COLO668 (cell line): ENCODE measurements at regions not wholly inside any gene's neighbourhood (a gene's known extent, or its start where the extent isn't known, plus 50 kb on each side); places are given as distances from the start of the nearest gene placed in this dataset.

Experiments used
- DNase-seq: peaks from one replicate; lab custom pipeline; 2025; ENCODE audit not compliant: unreplicated experiment; lab: John Stamatoyannopoulos, UW

DNA sequence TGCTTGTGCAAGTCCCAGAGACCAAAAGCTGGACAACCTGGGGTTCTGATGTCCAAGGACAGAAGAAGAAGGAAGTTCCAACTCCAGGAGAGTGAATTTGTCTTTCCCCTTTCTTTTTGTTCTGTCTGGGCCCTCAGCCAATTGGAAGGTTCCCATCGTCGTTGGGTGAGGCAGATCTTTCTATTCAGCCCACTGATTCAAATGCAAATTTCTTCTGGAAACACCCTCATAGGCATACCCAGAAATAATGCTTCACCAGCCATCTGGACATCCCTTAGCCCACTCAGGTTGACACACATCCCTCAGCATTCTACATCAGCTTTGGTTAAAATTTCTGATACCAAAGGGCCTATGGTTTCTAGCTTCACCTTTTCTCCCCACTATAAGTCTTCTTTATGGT lies 156.5 kb downstream of the SP3 start:
- DNase-seq = no peak

DNA sequence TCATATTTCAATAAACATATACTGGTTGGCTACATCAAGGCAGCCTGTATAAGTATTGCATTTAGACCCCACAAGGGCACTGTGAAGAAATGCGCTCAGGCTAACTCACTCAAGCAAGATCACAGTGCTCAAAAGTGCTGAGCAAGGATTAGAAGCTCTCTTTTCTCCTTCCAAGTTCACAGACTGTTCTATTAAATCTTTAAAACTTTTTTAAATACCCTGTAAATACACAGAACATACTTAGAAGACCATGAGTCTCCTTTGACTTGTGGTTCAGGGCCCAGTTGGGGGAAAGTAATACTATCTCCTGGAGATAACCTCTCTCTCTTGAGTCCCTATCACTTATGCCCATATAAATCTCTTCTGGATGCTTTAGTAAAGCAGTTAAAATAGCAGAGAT lies 152.9 kb downstream of the SP3 start:
- DNase-seq = no peak

DNA sequence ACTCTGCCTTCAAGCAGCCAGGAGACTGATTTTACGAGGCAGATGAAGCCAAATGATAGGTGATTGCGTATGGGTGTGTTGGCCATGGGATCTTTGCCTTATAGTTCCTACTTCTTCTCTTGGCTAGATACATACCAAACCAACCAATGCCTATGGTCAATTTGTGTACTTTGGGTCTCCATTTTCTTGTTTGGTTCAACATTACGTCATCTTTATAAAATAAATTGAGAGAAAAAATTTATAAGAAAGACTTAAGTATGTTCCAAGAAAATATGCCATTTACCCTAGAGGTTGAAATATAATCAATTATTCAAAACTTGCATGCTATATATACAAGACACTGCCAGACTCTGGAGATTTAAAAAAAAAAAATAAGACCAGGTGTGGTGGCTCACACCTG lies 150.9 kb downstream of the SP3 start:
- no peak for DNase-seq

DNA sequence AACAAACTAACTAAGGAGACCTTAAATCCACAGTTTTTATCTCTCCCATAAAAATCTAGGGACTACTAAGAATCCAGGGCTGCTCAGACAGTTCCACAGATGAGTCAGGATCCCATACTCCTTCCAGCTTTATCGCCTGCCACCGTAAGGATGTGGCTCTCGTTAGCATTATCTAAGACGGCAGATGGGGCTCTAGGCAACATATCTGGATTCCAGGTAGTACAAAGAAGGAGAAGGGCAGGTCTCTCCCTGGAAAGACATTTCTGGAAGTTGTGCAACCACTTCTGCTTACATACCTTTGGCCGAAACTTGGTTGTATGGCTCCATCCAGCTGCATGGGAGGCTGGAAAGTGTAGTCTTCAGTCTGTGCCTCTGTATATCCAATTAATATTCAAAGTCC lies 149.4 kb downstream of the SP3 start:
- DNase-seq = no peak

DNA sequence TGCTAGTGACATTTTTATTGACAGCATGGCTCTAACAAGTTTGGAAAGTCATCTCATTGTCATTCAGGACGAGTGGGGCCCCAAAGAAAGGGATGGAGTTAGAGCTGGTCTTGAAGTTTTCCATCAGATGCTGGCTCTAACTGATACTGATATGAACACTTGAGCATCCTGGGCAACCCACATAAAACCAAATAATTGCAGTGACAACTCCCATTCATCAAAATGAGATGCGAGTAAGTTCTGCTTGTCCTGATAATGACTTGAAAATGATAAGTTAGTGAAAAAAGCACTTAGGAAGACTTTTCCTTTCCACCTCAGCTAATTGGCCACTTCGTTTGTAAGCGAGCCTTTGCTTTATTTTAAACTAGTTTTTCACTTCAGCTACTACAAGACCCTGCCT lies 147.6 kb downstream of the SP3 start:
- DNase-seq = no peak

DNA sequence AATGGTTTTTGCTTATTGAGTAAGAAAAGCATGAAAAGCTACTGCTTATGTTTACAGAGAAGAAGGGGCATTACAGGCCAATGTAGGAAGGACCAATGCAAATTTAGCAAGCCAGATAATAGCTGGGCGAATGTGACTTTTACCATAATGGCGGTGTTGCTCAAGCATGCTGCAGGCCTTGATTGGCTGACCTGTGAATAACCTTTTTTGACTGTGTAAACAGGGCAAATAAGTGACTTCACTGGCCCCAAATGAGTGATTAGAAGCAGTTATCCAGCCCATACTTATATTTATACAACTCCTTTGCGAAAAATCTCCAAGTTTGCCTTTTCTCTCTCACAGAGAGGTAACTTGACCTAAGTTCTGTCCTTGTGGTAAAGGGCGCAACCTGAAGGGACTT lies 146.9 kb downstream of the SP3 start:
- DNase-seq = no peak

DNA sequence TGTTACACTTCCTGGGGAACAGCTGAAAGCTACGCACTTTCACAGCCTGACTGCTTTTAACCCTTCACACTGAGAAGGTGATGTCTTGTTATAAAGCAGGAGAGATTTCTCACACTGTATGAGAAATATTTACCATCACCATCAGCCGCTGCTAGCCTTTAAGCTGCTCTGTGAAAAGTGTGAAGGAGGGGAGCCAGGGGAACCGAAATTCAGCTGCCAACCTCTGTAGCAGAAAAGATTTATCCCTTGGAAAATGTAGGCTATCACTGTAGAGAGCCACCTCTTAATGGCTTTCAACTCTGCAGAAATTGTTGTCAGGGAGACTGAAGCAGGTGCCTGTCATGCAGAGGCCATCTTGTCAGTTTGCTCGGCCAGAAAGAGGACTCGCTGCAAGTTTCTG lies 145.3 kb downstream of the SP3 start:
- no peak for DNase-seq

DNA sequence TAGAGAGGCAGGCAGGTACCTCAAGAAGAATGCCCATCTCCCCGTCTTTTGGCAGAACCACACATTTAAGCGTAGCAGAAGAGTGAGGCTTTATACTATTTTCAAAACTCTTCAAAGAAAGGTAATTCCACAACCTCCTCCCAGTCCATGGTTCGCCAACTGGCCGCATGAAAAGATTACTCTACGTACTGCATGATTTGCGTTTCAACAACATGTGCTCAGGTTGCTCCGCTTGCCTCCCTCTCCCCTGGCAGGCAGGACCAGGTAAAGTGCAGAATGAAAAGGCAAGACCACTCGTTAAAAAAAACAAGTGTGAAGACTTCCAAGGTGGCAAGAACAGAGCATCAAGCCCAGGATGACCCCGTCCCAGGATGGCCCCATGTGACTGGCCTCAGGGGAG lies 143.7 kb downstream of the SP3 start:
- no peak for DNase-seq

DNA sequence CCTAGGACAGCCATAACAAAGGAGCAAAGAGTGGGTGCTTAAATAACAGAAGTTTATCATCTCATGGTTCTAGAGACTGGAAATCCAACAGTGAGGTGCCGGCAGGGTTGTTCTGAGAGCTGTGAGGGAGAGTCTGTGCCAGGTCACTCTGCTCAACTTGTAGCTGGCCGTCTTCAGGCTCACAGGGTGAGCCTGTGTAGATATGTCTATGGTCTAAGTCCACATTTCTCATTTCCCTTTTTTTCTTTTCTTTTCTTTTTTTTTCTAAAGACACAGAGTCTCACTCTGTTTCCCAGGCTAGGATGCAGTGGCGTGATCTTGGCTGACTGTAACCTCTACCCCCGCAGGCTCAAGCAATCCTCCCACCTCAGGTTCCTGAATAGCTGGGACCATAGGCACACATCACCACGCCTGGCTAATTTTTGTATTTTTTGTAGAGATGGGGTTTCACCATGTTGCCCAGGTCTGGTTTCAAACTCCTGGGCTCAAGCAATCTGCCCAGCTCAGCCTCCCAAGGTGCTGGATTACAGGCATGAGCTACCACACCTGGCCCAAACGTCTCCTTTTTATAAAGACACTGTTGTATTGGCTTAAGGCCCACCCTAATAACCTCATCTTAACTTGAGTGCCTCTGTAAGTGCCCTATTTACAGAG lies 142.2 kb downstream of the SP3 start:
- no peak for DNase-seq

DNA sequence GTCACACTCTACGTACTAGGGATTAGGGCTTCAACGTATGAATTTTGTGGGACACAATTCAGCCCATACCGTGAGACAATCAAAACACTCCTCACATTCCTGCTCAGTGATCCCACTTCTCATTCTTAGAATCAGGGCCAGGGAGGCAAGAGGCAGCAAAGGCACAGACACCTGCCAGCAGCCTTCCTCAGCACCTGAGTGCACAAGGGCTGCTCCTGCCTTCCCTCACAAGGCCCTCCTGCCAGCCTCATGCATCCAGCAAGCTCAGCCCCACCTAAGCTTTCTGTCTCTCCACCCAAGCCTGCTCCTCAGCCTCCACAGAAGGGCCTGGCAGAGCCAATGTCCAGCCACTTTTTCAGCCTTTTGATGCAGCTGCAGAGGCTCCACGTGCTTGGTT lies 141.6 kb downstream of the SP3 start:
- no peak for DNase-seq

DNA sequence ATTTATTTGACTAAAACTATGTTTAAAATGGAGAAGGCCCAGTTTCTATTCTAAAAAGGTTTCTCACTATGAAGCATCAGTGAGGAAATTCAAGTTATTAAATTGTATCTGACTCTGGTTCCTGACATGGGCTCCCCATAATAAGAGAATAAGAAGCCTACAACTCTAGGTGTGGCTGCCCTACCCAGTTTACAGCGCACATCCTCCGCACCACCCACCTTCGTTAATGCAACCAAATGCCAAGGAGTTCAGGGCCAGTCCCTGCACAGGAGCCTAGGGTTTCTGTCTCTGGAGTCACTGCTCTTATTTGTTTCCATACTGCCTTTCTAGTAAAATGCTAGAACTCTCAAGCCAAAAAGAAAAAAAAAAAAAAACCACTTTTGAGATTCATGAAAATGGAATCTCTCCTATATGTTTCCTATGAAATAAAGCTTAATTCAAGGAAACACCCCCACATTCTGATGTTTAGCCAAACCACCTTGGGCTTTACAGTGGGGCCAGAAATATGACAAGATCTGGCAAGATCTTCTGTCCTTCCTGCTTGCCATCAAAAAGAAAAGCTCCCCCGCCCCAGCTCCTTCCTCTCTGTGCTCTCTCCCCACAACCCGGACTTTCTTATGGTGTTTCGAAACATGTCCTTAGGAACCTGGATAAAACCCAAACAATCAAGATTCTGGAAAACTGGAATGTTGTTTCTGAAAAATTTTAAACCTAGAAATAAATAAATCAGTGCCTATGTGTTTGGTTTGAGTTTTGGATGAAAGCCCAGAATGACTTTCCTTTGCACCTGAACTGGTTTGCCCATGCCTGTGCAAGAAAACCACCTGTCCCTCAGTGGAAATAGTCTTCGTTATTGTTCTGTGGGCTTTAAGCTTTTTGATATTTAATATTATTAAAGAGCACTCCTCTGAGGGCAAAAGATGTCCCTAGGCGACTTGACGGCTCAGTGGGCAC lies 136.7 kb downstream of the SP3 start:
- no peak for DNase-seq

DNA sequence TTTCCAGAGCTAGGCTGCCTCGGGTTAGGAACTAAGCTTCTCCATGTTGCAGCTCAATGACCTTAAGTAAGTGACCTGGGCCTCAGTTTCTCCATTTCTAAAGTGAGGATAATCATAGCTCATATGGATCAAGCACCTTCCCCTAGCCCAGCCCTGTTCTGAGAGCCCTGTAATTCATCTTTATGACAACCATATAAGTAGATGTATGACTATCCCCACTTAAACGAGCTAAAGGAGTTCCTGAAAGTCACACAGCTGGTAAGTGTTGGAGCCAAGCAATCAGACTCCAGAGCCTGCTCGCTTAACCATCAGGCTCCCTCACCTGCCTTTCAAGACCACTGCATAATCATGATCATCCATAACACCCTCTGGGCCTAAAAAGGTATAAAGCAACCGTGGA lies 135.4 kb downstream of the SP3 start:
- DNase-seq = no peak

DNA sequence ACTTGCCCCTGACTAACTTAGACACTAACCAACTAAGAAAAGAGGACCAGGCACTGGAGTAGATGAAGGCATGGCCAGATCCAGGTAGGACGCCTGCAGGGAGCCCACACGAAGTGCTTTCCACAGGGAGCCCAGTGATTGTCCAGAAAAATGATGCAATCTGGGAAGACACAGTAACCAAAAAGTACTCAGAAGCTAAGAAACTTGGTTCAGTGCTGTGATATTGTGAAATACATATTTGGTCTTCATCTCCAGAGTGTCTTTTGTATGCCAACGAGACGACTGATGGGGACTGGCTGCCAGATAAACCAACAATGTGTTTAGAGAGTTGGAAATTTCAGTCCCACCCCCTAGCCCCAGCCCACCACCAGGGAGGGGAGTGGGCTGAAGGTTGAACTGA lies 135.0 kb downstream of the SP3 start:
- DNase-seq = no peak

DNA sequence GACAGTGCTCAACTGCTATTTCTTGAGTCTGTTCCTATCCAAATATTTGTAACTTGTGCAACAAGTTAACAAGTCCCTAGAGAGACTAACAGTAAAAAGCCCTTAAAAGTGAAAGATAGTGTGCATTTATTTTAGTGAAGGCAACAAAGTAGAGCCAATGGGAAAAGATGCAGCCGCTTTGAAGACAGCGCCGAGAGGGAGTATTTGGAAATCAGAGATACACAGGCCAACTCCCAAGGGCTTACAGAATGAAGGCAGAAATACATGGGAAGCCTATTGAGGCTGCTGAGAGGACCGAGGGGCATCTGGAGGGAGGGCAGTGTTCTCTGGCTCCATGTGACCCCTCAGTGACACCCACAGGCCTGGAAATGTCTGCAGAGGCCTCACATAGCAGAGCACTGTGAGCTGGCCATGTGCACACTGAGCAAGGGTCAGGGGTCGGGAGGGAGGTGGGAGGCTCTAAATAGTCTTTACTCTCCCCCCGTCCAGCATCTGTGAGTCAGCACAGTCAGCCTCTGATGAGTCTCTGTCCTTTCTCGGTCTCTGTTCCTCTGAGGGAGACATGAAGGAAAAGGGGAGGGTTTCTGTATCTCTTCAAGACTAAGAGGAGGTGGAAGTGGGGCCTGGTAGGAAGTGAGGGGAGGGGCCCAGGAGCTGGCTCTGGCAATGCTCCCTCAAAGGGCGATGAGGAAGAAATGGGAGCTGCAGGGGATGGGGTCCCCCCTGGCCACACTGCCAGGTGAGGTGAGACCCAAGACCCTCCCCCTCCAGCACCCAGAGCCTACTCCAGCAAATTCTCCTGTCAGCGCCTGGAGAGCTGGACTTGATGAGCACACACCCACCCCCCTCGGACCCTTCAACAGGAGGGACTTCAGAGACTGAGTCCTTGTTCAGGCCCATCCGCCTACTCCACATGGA lies 133.6 kb downstream of the SP3 start:
- DNase-seq = no peak

DNA sequence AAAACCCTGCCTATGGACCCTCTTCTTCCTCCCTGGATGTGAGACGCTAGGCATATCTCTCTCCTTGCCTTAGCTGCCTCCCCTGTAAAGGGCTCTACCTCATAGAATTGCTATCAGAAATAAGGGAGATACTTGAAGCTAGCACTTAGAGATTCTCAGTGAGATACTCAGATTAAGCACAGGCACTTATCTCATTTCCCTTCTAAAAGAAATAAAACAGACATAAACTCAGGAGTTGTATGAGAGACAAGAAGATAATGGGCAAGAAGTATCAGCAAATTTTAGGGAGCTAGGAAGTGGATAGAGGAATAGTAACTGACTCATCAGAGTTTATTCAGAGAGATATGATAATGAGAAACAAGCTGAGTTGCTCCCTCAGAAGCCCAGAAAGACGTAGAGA lies 131.0 kb downstream of the SP3 start:
- DNase-seq = no peak

DNA sequence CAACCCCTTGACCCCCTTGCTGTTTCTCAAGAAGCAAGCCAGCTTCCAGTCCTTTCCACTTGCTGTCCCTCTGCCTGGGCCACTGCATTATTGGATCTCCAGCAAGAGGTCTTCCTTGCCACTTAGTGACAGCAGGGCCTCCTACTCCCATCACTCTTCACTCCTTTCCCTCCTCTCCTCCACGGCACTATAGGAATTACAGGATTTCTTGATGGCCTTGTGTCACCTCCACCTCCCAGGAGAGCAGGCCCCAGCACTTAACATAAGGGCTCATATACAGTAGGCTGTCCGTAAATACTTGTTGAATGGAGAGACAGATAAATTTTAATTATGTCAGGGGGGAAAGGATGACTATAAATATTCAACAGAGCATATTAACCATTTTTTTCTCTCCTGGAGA lies 129.4 kb downstream of the SP3 start:
- no peak for DNase-seq

DNA sequence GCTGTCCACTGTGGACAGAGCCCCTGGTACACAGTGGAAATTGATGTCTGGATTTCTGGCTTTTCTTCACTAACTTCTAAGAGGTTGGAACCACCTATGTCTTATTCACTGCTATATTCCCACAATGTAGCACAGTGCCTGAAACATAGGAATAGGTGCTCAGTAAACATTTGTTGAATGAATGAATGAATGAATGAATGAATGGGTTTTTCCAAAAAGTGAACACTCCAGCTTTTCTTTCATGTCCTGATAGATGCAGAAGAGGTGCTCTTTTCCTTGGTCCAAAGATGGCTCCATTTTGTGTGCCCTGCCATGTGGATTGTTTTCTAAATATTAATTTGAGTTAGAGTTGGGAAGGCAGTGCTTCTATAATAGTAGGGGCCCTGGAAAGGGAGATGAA lies 124.1 kb downstream of the SP3 start:
- DNase-seq = no peak

DNA sequence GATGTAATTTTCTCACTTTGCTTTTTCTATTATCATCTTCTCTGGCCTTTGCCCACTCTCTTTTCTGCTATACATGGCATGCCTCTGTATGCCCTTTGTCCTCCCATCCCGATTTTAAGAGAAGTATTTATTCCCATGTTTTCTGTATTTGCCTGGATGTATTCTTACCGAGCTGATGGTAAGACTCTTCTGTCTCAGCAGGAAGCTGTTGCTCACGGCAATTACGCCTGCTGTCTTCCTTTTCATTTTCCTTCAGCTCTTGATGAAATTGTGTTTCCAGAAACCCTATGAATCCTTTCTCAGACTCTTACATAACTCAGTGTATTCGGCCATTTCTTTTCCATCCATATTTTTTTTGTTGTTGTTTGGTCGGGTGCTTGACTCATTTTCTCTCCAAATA lies 121.6 kb downstream of the SP3 start:
- DNase-seq = no peak

DNA sequence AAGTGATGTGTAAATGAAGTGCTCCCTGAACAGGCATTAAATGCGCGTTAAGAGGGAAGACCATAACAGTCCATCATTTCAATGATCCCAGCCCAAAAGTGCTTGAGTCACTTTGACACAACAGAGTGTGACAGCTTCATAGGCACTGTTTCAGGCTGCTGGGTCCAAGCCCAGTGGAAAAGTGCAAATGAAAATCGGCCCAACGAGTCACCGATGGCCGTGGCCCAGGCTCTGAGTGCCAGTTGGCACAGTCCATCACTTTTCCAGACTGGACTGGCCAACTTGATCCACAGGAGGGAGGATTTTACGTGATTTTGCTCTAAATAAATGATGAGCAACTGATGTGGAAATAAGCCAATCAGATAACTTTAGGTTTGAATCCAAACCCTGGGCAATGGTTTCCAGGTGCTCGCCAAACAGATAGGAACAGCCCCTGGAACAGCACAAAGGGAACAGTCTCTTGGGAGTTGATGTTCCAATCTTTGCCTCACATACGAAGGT lies 114.0 kb downstream of the SP3 start:
- no peak for DNase-seq

DNA sequence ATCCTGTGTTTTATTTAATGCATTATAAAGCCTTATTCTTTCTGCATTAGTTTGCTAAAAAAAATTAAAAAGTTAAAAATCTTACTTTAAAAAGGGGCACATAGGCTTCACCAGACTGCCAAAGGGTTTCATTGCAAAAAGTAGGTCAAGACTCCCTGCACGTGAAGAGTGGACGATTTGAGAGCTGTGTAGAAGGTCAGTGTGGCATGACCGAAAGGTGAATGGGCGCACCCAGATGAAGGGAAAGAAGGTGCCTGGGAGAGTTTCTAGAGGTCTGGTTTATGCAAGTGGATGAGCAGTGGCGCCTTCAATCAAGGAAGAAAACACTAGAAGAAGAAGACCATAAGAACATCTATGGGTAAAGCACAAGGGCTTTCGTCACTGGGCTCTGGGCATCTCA lies 111.0 kb downstream of the SP3 start:
- no peak for DNase-seq

DNA sequence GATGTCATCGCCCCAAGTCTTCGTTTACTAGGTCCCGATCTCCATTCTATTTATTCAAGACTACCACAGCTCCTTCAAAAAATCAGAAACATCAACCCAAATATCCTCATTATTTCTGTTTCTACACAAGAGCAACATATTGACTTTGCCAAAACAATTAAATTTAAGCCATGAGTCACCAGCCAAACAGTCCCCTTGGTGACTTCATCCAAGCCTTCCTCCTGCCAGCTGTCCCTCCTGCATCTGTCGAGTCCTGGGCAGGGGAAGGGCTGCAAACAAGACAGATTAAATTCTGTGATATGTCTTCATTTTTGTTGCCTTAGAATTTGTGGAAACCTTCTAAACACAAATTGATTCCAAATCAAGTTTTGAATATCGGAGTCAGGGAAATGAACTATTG lies 110.3 kb downstream of the SP3 start:
- peak; percentile 39 for DNase-seq
